Natural killer cell (primary cell): ENCODE measurements at regions not wholly inside any gene's neighbourhood (a gene's known extent, or its start where the extent isn't known, plus 50 kb on each side); places are given as distances from the start of the nearest gene placed in this dataset.

Source experiments
- ATAC-seq, 3 donors: fragments of 150-1000 bp in 2 of 3; fragments of 200-7000 bp in 1 of 3; cut with Tn5 transposase; 1 replicate in 1 of 3; 2 replicates in 2 of 3; pipeline ENCODE4 v1.10.0; 2021; ENCODE audit warnings: mild to moderate bottlenecking in 2 of 3, moderate library complexity in 2 of 3
- DNase-seq, 2 donors: peaks; one replicate each; pipeline versions ENCODE4 v3.0.0 to v3.0.0-alpha.2; 2013 to 2021; ENCODE audit warnings: mixed read lengths in 1 of 2
- H3K27ac ChIP-seq: one replicate; pipeline ENCODE4 v1.5.1; 2013; ENCODE audit warnings: mild to moderate bottlenecking, low read length
- H3K27me3 ChIP-seq: one replicate; pipeline ENCODE4 v1.6.1; 2013; ENCODE audit warnings: low read length; ENCODE audit not compliant: control insufficient read depth, insufficient read depth
- H3K36me3 ChIP-seq: one replicate; pipeline ENCODE4 v1.6.1; 2013; ENCODE audit warnings: low read length; ENCODE audit not compliant: control insufficient read depth, insufficient read depth
- H3K4me1 ChIP-seq: one replicate; pipeline ENCODE4 v1.6.1; 2013; ENCODE audit warnings: low read length; ENCODE audit not compliant: control insufficient read depth, insufficient read depth
- H3K4me3 ChIP-seq: one replicate; pipeline ENCODE4 v1.5.1; 2013; ENCODE audit warnings: low read length
- H3K9me3 ChIP-seq: one replicate; pipeline ENCODE4 v1.6.1; 2013; ENCODE audit warnings: low read length; ENCODE audit not compliant: control insufficient read depth, insufficient read depth
- H3K27ac Mint-ChIP-seq, 2 donors: one replicate each; pipeline ENCODE4 v1.8.0; 2022; ENCODE audit warnings: mild to moderate bottlenecking in 2 of 2, mixed read lengths in 2 of 2, moderate library complexity in 1 of 2
- H3K27me3 Mint-ChIP-seq, 2 donors: one replicate each; pipeline ENCODE4 v1.8.0; 2022; ENCODE audit warnings: low read depth in 2 of 2, mixed read lengths in 2 of 2
- H3K36me3 Mint-ChIP-seq: one replicate; pipeline ENCODE4 v1.8.0; 2022; ENCODE audit warnings: mixed read lengths
- H3K4me1 Mint-ChIP-seq, 2 donors: one replicate each; pipeline ENCODE4 v1.8.0; 2022; ENCODE audit warnings: mixed read lengths in 2 of 2
- H3K4me3 Mint-ChIP-seq: one replicate; pipeline ENCODE4 v1.8.0; 2022; ENCODE audit warnings: mild to moderate bottlenecking, moderate library complexity, mixed read lengths
- H3K9me3 Mint-ChIP-seq, 2 donors: one replicate each; pipeline ENCODE4 v1.8.0; 2022; ENCODE audit warnings: mixed read lengths in 2 of 2
- WGBS: methylation state at CpG from one replicate; pipeline ENCODE4 v1.1.7; 2013; ENCODE audit warnings: missing lambda C conversion rate; ENCODE audit not compliant: insufficient coverage; 5-methylcytosine and 5-hydroxymethylcytosine counted together
- intact Hi-C: fragments of 100-400 bp; cut with micrococcal nuclease; formaldehyde crosslinking; loops from one replicate; pipeline ENCODE4 v1.14.2; 2022
- TF ChIP-seq, protein P1 (sequence below): fragments of 200-600 bp; IDR thresholded peaks from one replicate; pipeline ENCODE4 v1.8.0; 2022; ENCODE audit warnings: antibody characterized with exemption

DNA sequence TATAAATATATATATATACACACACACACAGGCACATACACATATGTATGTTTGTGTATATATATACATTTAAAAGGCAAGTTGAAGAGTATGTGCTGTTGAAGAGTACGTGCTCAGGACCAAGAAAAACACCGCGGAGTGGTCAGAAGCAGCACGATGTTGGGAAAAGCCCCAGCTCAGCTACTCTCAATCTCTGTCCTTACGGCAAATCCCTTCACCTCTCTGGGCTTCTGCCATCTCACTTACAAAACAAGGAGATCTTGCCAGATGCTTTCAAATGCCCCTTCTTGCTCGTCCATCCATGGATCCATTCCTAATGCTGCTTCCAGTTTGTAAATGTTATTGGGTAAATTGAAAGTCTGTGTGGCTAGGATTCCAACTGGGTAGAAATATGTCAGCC lies 333.9 kb downstream of the BCL11A start:
- Histone ChIP-seq H3K4me3 (no peak overlapping the region), H3K27me3 (no peaks in the 10 kb centered on the region), H3K9me3 (no peaks in the 10 kb centered on the region), H3K36me3 (no peaks in the 10 kb centered on the region), H3K27ac (no peak overlapping the region), H3K4me1 (no peaks in the 10 kb centered on the region)
- Mint-ChIP-seq H3K36me3 (no peaks in the 10 kb centered on the region), H3K4me3 (no peak overlapping the region), H3K9me3 (peaks cover 0 to 2% of the 10 kb centered on the region in 2 donors), H3K27ac (no peak overlapping the region), H3K4me1 (no peaks in the 10 kb centered on the region), H3K27me3 (peaks cover 0 to 5% of the 10 kb centered on the region in 2 donors)
- intact Hi-C loops = no loop called here
- ATAC-seq (no peak), DNase-seq (no peak)
- WGBS = 96% methylated on average over 5 of the region's 6 CpGs
- TF ChIP-seq, protein P1, sequence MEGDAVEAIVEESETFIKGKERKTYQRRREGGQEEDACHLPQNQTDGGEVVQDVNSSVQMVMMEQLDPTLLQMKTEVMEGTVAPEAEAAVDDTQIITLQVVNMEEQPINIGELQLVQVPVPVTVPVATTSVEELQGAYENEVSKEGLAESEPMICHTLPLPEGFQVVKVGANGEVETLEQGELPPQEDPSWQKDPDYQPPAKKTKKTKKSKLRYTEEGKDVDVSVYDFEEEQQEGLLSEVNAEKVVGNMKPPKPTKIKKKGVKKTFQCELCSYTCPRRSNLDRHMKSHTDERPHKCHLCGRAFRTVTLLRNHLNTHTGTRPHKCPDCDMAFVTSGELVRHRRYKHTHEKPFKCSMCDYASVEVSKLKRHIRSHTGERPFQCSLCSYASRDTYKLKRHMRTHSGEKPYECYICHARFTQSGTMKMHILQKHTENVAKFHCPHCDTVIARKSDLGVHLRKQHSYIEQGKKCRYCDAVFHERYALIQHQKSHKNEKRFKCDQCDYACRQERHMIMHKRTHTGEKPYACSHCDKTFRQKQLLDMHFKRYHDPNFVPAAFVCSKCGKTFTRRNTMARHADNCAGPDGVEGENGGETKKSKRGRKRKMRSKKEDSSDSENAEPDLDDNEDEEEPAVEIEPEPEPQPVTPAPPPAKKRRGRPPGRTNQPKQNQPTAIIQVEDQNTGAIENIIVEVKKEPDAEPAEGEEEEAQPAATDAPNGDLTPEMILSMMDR = no peak

DNA sequence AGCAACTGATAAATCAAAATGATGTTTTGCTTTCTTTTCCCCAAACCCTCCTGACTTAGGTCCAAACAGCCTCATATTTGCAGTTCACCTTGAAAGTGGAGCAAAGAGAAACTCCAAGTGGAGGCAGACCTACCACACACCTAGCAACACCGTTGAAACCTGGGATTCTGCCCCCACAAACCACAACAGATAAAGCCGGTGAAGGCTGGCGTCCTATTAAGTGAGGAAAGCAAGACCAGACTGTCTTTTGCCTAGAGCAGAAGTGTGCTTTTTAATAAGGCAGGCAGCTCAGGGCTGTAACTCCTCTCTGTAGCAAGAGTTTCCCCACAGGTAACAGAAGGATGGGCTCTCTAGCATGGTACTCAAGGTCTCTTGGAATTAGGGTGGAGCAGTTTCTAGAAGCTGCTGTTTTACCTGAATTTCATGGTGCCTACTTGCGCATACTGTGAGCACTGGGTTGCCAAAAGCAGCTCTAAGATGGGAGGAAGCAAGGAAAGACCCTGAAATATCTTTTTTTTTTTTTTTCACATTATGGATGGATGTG lies 336.9 kb downstream of the BCL11A start:
- intact Hi-C loops = no loop called here
- no peaks in the 10 kb centered on the region for H3K4me1 ChIP-seq
- H3K27ac ChIP-seq = no peak overlapping the region
- DNase-seq = no peak
- H3K9me3 Mint-ChIP-seq = no peaks in the 10 kb centered on the region
- peaks cover 0 to 5% of the 10 kb centered on the region in 2 donors for H3K27me3 Mint-ChIP-seq
- no peaks in the 10 kb centered on the region for H3K9me3 ChIP-seq
- H3K4me1 Mint-ChIP-seq = no peaks in the 10 kb centered on the region
- H3K27me3 ChIP-seq = no peaks in the 10 kb centered on the region
- ATAC-seq = no peak
- H3K36me3 Mint-ChIP-seq = no peaks in the 10 kb centered on the region
- no peak overlapping the region for H3K4me3 ChIP-seq
- TF ChIP-seq, protein P1 = no peak
- no peaks in the 10 kb centered on the region for H3K36me3 ChIP-seq
- no peak overlapping the region for H3K4me3 Mint-ChIP-seq
- WGBS = 47% methylated on average over 4 of the region's 4 CpGs
- H3K27ac Mint-ChIP-seq = no peak overlapping the region

DNA sequence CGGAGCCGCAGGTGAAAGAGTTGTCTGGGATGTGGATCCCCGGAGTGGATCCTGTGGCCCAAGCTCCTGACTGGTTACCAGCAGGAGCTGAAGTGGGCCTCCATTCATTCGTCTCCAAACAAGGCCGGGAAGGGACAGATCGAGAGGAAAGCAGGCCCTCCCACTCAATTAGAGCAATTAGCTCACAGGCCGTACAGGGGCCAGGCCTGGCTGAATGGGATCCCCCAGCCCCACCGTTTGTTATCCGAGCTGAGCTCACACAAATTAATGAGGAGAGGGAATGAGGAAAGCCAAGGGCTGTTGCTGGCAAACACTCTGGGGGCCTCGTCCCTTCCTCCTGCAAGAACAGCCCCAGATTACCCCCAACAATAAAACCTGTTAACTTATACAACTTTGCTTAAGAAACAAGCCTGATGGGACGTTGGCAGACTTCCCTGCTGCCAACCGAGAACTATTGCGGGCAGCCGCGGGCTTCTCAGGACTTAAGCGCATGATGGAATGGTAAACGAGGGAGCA lies 338.0 kb downstream of the BCL11A start:
- Mint-ChIP-seq H3K4me3 (no peak overlapping the region), H3K36me3 (no peaks in the 10 kb centered on the region), H3K9me3 (no peaks in the 10 kb centered on the region), H3K4me1 (no peaks in the 10 kb centered on the region), H3K27ac (no peak overlapping the region), H3K27me3 (peaks cover 0 to 5% of the 10 kb centered on the region in 2 donors)
- DNase-seq = no peak
- intact Hi-C loops = no loop called here
- Histone ChIP-seq H3K36me3 (no peaks in the 10 kb centered on the region), H3K4me1 (no peaks in the 10 kb centered on the region), H3K4me3 (no peak overlapping the region), H3K27ac (no peak overlapping the region), H3K27me3 (no peaks in the 10 kb centered on the region), H3K9me3 (no peaks in the 10 kb centered on the region)
- 92% methylated on average over 17 of the region's 17 CpGs for WGBS
- TF ChIP-seq, protein P1 = no peak
- no peak for ATAC-seq

DNA sequence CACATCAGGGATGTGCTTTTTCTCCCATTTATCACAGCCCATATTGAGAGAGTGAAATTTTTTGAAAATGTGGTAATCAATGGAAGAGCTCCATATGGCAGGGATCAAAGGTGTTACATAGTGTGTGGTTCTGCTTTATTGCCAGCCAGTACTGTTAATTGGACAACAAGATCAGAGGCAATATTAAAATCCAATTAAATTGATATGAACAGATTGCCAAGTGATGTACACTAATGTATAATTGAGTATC lies 338.9 kb downstream of the BCL11A start:
- Mint-ChIP-seq H3K4me1 (no peaks in the 10 kb centered on the region), H3K4me3 (no peak overlapping the region), H3K36me3 (no peaks in the 10 kb centered on the region), H3K27ac (no peak overlapping the region), H3K9me3 (no peaks in the 10 kb centered on the region), H3K27me3 (peaks cover 0 to 5% of the 10 kb centered on the region in 2 donors)
- no peaks in the 10 kb centered on the region for H3K4me1 ChIP-seq
- H3K27ac ChIP-seq = no peak overlapping the region
- no peaks in the 10 kb centered on the region for H3K27me3 ChIP-seq
- TF ChIP-seq, protein P1 = no peak
- no peaks in the 10 kb centered on the region for H3K9me3 ChIP-seq
- H3K4me3 ChIP-seq = no peak overlapping the region
- no peaks in the 10 kb centered on the region for H3K36me3 ChIP-seq
- ATAC-seq (no peak), DNase-seq (no peak)
- intact Hi-C loops = no loop called here
